IMR-90 (cell line): ENCODE measurements at regions not wholly inside any gene's neighbourhood (a gene's known extent, or its start where the extent isn't known, plus 50 kb on each side); places are given as distances from the start of the nearest gene placed in this dataset.

Experiments
- ATAC-seq: fragments of 200-7000 bp; cut with Tn5 transposase; 2 replicates; pipeline ENCODE4 v1.9.1; 2020; ENCODE audit warnings: low read depth, mild to moderate bottlenecking, moderate library complexity
- BruUV-seq: library from RNA; stranded (reverse); fragments of 400-500 nt; replicated peaks from 2 replicates; lab custom pipeline; 2021; lab: Mats Ljungman, UMichigan
- CTCF ChIA-PET: fragments of 300-600 bp; formaldehyde crosslinking; extraction: SDS; loops from one replicate; lab custom pipeline; 2021; ENCODE audit warnings: antibody characterized with exemption; lab: Yijun Ruan, JAX
- POLR2A ChIA-PET: fragments of 300-600 bp; sonication (Branson Sonifier 250); formaldehyde crosslinking; loops from one replicate; lab custom pipeline; 2022; ENCODE audit warnings: antibody characterized with exemption; ENCODE audit not compliant: unreplicated experiment; lab: Charles Lee
- DNase-seq: peaks from one replicate; pipeline ENCODE4 v3.0.0; 2013
- H2AFZ ChIP-seq: replicated peaks from 2 replicates; pipeline ENCODE3; 2013; ENCODE audit warnings: low read length, mild to moderate bottlenecking; ENCODE audit not compliant: poor library complexity
- H2AK5ac ChIP-seq: 2 replicates; pipeline ENCODE4 v1.6.1; 2013; ENCODE audit warnings: low read depth, low read length, inconsistent platforms
- H2AK9ac ChIP-seq: replicated peaks from 2 replicates; pipeline ENCODE3; 2013; ENCODE audit warnings: mild to moderate bottlenecking, low read depth, low read length, moderate library complexity; ENCODE audit not compliant: poor library complexity
- H2BK120ac ChIP-seq: 2 replicates; pipeline ENCODE4 v1.6.1; 2013; ENCODE audit warnings: low read depth, low read length, inconsistent platforms
- H2BK15ac ChIP-seq: 3 replicates; pipeline ENCODE4 v1.6.1; 2013; ENCODE audit warnings: low read depth, low read length, inconsistent platforms
- H2BK20ac ChIP-seq: 2 replicates; pipeline ENCODE4 v1.6.1; 2013; ENCODE audit warnings: low read depth, mild to moderate bottlenecking, inconsistent platforms, low read length, moderate library complexity
- H2BK5ac ChIP-seq: 2 replicates; pipeline ENCODE4 v1.6.1; 2013; ENCODE audit warnings: mild to moderate bottlenecking, low read depth, low read length, inconsistent platforms; ENCODE audit not compliant: poor library complexity, severe bottlenecking
- H3K14ac ChIP-seq: replicated peaks from 2 replicates; pipeline ENCODE4 v1.6.1; 2013; ENCODE audit warnings: low read depth, low read length, inconsistent platforms
- H3K18ac ChIP-seq: 2 replicates; pipeline ENCODE4 v1.6.1; 2013; ENCODE audit warnings: low read depth, low read length, control low read depth
- H3K23ac ChIP-seq: 2 replicates; pipeline ENCODE4 v1.6.1; 2013; ENCODE audit warnings: low read depth, low read length, inconsistent platforms
- H3K27ac ChIP-seq: 2 replicates; pipeline ENCODE4 v1.5.1; 2013; ENCODE audit warnings: mild to moderate bottlenecking, control low read depth, low read length; ENCODE audit not compliant: insufficient read depth
- H3K27me3 ChIP-seq: 2 replicates; pipeline ENCODE4 v1.6.1; 2013; ENCODE audit warnings: low read length; ENCODE audit not compliant: control insufficient read depth, insufficient read depth
- H3K36me3 ChIP-seq: 2 replicates; pipeline ENCODE4 v1.6.1; 2013; ENCODE audit warnings: low read length, mixed read lengths; ENCODE audit not compliant: control insufficient read depth, insufficient read depth
- H3K4ac ChIP-seq: 2 replicates; pipeline ENCODE4 v1.6.1; 2013; ENCODE audit warnings: low read depth, low read length, inconsistent platforms
- H3K4me1 ChIP-seq: 2 replicates; pipeline ENCODE4 v1.6.1; 2013; ENCODE audit warnings: low read length, mixed read lengths; ENCODE audit not compliant: control insufficient read depth, insufficient read depth
- H3K4me2 ChIP-seq: 2 replicates; pipeline ENCODE4 v1.6.1; 2013; ENCODE audit warnings: low read depth, mild to moderate bottlenecking, control low read depth, low read length, moderate library complexity
- H3K4me3 ChIP-seq: 2 replicates; pipeline ENCODE4 v1.5.1; 2013; ENCODE audit warnings: low read depth, mild to moderate bottlenecking, control low read depth, low read length, moderate library complexity; ENCODE audit not compliant: insufficient read depth
- H3K56ac ChIP-seq: 2 replicates; pipeline ENCODE4 v1.6.1; 2013; ENCODE audit warnings: low read length, inconsistent platforms; ENCODE audit not compliant: insufficient read depth; ENCODE audit errors: extremely low read depth
- H3K79me1 ChIP-seq, 2 experiments: 2 replicates each; pipeline ENCODE4 v1.6.1; 2013; ENCODE audit warnings: low read length in 2 of 2, inconsistent platforms in 1 of 2, low read depth in 1 of 2
- H3K9ac ChIP-seq: 2 replicates; pipeline ENCODE4 v1.6.1; 2013; ENCODE audit warnings: low read depth, low read length, control low read depth
- H3K9me1 ChIP-seq: 2 replicates; pipeline ENCODE4 v1.6.1; 2013; ENCODE audit warnings: low read length, inconsistent platforms; ENCODE audit not compliant: insufficient read depth
- H3K9me3 ChIP-seq: 2 replicates; pipeline ENCODE4 v1.6.1; 2013; ENCODE audit warnings: low read length; ENCODE audit not compliant: control insufficient read depth, insufficient read depth
- H4K20me1 ChIP-seq: 2 replicates; pipeline ENCODE4 v1.6.1; 2013; ENCODE audit warnings: low read length, inconsistent platforms; ENCODE audit not compliant: insufficient read depth
- H4K5ac ChIP-seq: 2 replicates; pipeline ENCODE4 v1.6.1; 2013; ENCODE audit warnings: mild to moderate bottlenecking, low read depth, low read length, control low read depth
- H4K8ac ChIP-seq, 2 experiments: 2 replicates each; pipeline ENCODE4 v1.6.1; 2013; ENCODE audit warnings: low read depth in 2 of 2, low read length in 2 of 2, control low read depth in 1 of 2, inconsistent platforms in 1 of 2
- H4K91ac ChIP-seq: 2 replicates; pipeline ENCODE4 v1.6.1; 2013; ENCODE audit warnings: low read depth, low read length, inconsistent platforms; ENCODE audit not compliant: insufficient read depth
- FOS ChIP-seq: fragments of 150-350 bp; IDR thresholded peaks from 2 replicates; pipeline ENCODE4 v1.6.1; 2016; ENCODE audit warnings: low read depth, low read length
- MAFK ChIP-seq: IDR thresholded peaks from 2 replicates; pipeline ENCODE4 v1.6.1; 2012; ENCODE audit warnings: low read depth, low read length, improper control_type of control experiment
- MAZ ChIP-seq: IDR thresholded peaks from 2 replicates; pipeline ENCODE4 v1.6.1; 2012; ENCODE audit warnings: low read depth, mild to moderate bottlenecking, low read length, improper control_type of control experiment, moderate library complexity, borderline replicate concordance
- MXI1 ChIP-seq: IDR thresholded peaks from 2 replicates; pipeline ENCODE4 v1.6.1; 2012; ENCODE audit warnings: low read depth, mild to moderate bottlenecking, low read length, moderate library complexity, borderline replicate concordance
- NFE2L2 ChIP-seq: fragments of 150-350 bp; IDR thresholded peaks from 2 replicates; pipeline ENCODE4 v1.6.1; 2016; ENCODE audit warnings: low read depth, mild to moderate bottlenecking, low read length
- RCOR1 ChIP-seq: IDR thresholded peaks from 2 replicates; pipeline ENCODE4 v1.6.1; 2012; ENCODE audit warnings: mild to moderate bottlenecking, low read length, improper control_type of control experiment; ENCODE audit not compliant: insufficient replicate concordance
- RFX5 ChIP-seq: IDR thresholded peaks from 2 replicates; pipeline ENCODE4 v1.8.0; 2012; ENCODE audit warnings: low read depth, mild to moderate bottlenecking, low read length, moderate library complexity
- WGBS, 2 experiments: methylation state at CpG; one replicate each; pipeline versions ENCODE4 v1.1.5 to v1.1.7; 2013; ENCODE audit warnings: missing lambda C conversion rate in 2 of 2; ENCODE audit not compliant: insufficient read length in 1 of 2; ENCODE audit errors: extremely low coverage in 2 of 2; 5-methylcytosine and 5-hydroxymethylcytosine counted together
- dilution Hi-C: fragments of 300-500 bp; cut with HindIII; formaldehyde crosslinking; loops from one replicate; pipeline ENCODE4 v1.14.3; 2018; ENCODE audit warnings: low sequenced_read_pairs; ENCODE audit not compliant: unreplicated experiment
- in situ Hi-C: fragments of 300-500 bp; cut with MboI; formaldehyde crosslinking; loops from 3 replicates; pipeline ENCODE4 v1.14.3; 2019; ENCODE audit warnings: low sequenced_read_pairs, inconsistent platforms, mixed read lengths
- intact Hi-C: fragments of 100-400 bp; cut with micrococcal nuclease; formaldehyde crosslinking; loops from 2 replicates; pipeline ENCODE4 v1.10.0; 2022
- TF ChIP-seq, protein P1 (sequence below): fragments of 150-350 bp; IDR thresholded peaks from 2 replicates; pipeline ENCODE4 v1.6.1; 2017; ENCODE audit warnings: mild to moderate bottlenecking, antibody characterized with exemption, low read length, low read depth
- TF ChIP-seq, protein P2 (sequence below): fragments of 150-350 bp; IDR thresholded peaks from 2 replicates; pipeline ENCODE4 v1.6.1; 2016; ENCODE audit warnings: low read depth, mild to moderate bottlenecking, low read length, moderate library complexity, borderline replicate concordance
- TF ChIP-seq, protein P3 (sequence below): conservative IDR thresholded peaks from 2 replicates; pipeline ENCODE4 v1.5.1; 2012; ENCODE audit warnings: mild to moderate bottlenecking, low read depth, low read length, improper control_type of control experiment

DNA sequence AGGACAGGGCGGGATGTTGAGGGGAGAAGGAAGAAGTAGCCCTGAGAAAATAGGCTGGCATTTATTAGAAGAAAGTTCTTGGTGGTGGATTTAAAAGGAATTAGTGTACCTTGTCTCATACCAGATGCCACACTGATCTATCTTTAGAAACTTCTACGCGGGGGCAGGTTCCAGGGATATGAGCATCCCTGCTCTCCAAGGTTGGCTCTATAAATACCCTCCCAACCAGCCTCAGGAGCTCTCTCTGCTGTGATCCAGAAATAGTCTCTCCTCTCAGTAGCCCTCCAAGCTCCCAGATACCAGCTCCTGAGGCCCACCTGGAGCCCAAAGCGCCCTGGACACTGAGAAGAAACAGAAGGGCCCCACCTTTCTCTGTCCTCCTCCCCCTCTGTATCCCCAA lies 128.3 kb upstream of the TNR start:
- no peak overlapping the region for H2AFZ ChIP-seq
- H2BK20ac ChIP-seq, result no peak overlapping the region
- DNase-seq (no peak), ATAC-seq (no peak)
- no peak overlapping the region for H3K14ac ChIP-seq
- H4K5ac ChIP-seq, result no peak overlapping the region
- H3K56ac ChIP-seq, result no peak overlapping the region
- no peak overlapping the region for H2BK5ac ChIP-seq
- no peaks in the 10 kb centered on the region; the same call in 1 of the 2 replicates for H3K9me3 ChIP-seq
- no peaks in the 10 kb centered on the region for H3K4me1 ChIP-seq
- H4K8ac ChIP-seq, result no peak overlapping the region
- CTCF ChIA-PET, result no interaction called here
- H2BK120ac ChIP-seq, result no peak overlapping the region
- no peak overlapping the region for H2AK5ac ChIP-seq
- no CpG with 5 or more reads among the region's 4 CpGs for WGBS, 2 experiments
- no peaks in the 10 kb centered on the region for H4K20me1 ChIP-seq
- H3K4me2 ChIP-seq, result no peak overlapping the region
- H3K18ac ChIP-seq, result no peak overlapping the region
- dilution Hi-C loops (no loop called here), intact Hi-C loops (no loop called here), in situ Hi-C loops (no loop called here)
- POLR2A ChIA-PET, result no interaction called here
- H3K9me1 ChIP-seq, result no peaks in the 10 kb centered on the region
- TF ChIP-seq, protein P1, sequence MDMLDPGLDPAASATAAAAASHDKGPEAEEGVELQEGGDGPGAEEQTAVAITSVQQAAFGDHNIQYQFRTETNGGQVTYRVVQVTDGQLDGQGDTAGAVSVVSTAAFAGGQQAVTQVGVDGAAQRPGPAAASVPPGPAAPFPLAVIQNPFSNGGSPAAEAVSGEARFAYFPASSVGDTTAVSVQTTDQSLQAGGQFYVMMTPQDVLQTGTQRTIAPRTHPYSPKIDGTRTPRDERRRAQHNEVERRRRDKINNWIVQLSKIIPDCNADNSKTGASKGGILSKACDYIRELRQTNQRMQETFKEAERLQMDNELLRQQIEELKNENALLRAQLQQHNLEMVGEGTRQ, result no peak
- TF ChIP-seq MXI1, result no peak
- TF ChIP-seq RFX5, result no peak
- TF ChIP-seq, protein P2, sequence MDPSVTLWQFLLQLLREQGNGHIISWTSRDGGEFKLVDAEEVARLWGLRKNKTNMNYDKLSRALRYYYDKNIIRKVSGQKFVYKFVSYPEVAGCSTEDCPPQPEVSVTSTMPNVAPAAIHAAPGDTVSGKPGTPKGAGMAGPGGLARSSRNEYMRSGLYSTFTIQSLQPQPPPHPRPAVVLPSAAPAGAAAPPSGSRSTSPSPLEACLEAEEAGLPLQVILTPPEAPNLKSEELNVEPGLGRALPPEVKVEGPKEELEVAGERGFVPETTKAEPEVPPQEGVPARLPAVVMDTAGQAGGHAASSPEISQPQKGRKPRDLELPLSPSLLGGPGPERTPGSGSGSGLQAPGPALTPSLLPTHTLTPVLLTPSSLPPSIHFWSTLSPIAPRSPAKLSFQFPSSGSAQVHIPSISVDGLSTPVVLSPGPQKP, result no peak
- no peak for TF ChIP-seq MAFK
- TF ChIP-seq, protein P3, sequence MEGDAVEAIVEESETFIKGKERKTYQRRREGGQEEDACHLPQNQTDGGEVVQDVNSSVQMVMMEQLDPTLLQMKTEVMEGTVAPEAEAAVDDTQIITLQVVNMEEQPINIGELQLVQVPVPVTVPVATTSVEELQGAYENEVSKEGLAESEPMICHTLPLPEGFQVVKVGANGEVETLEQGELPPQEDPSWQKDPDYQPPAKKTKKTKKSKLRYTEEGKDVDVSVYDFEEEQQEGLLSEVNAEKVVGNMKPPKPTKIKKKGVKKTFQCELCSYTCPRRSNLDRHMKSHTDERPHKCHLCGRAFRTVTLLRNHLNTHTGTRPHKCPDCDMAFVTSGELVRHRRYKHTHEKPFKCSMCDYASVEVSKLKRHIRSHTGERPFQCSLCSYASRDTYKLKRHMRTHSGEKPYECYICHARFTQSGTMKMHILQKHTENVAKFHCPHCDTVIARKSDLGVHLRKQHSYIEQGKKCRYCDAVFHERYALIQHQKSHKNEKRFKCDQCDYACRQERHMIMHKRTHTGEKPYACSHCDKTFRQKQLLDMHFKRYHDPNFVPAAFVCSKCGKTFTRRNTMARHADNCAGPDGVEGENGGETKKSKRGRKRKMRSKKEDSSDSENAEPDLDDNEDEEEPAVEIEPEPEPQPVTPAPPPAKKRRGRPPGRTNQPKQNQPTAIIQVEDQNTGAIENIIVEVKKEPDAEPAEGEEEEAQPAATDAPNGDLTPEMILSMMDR, result no peak
- no peak for TF ChIP-seq MAZ
- no peak for TF ChIP-seq RCOR1
- no peak for TF ChIP-seq NFE2L2
- no peak for TF ChIP-seq FOS
- no peak overlapping the region for H3K4ac ChIP-seq
- no TSS peak for BruUV-seq
- H4K91ac ChIP-seq, result no peak overlapping the region
- no peak overlapping the region for H3K23ac ChIP-seq
- no peak overlapping the region for H3K27ac ChIP-seq
- H2AK9ac ChIP-seq, result no peak overlapping the region
- no peaks in the 10 kb centered on the region for H3K36me3 ChIP-seq
- H3K27me3 ChIP-seq, result peaks cover 2% of the 10 kb centered on the region; the same call in 1 of the 2 replicates
- H3K4me3 ChIP-seq, result no peak overlapping the region
- H3K9ac ChIP-seq, result no peak overlapping the region
- H3K79me1 ChIP-seq, result no peaks in the 10 kb centered on the region
- no peak overlapping the region for H2BK15ac ChIP-seq
